DMS79 (cell line): ENCODE measurements at regions not wholly inside any gene's neighbourhood (a gene's known extent, or its start where the extent isn't known, plus 50 kb on each side); places are given as distances from the start of the nearest gene placed in this dataset.

Experiments
- DNase-seq: peaks from one replicate; lab custom pipeline; 2025; lab: John Stamatoyannopoulos, UW

DNA sequence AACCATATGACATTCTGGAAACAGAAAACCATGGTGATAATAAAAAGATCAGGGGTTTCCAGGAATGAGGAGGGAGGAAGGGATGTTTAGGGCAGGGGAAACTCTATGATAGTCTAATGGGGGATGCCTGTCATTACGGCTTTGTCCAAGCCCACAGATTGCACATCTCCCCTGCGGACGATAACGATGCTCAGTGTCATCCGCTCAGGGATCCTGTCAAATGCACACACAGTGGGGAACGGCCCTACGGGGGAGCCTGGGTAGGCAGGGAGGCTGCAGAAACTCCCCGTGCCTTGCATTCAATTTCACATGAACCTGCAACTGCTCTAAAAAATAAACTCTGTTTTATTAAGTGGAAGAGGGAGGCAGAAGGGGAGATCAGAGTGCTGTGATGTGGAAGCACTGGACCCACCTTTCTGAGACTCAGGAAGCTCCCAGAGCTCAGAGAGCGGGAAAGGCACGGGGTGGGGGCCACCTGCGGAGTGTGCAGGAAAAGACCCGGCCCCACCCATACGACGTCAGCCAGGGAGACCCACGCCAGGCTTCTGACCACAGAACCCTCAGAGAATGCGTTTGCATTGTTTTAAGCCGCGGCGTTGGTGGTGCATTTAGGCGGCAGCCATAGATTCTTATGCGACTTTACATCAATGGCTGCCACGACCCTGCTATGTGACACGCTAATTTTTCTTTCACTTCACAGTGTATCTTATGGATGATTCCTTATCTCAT, 543.5 kb downstream of the BRD1 start:
- DNase-seq, result no peak

DNA sequence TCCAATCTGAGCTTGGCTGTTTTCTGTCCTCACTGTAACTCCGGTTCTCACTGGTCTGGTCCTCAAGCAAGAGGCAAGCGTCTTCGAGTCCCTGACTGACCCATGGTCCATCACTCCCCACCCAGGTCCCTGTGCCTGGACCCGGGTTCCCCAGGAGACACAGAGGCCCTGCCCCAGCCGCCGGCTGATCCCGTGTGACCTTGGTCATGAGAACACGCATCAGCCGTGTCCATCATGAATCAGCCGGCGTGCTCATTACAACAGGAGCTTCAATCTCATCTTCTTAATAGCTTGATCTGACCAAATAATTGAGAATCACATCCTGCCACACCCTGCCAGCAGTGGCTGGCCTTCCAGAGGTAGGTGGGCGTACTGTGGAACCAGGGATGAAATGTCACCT, 545.1 kb downstream of the BRD1 start:
- DNase-seq, result no peak

DNA sequence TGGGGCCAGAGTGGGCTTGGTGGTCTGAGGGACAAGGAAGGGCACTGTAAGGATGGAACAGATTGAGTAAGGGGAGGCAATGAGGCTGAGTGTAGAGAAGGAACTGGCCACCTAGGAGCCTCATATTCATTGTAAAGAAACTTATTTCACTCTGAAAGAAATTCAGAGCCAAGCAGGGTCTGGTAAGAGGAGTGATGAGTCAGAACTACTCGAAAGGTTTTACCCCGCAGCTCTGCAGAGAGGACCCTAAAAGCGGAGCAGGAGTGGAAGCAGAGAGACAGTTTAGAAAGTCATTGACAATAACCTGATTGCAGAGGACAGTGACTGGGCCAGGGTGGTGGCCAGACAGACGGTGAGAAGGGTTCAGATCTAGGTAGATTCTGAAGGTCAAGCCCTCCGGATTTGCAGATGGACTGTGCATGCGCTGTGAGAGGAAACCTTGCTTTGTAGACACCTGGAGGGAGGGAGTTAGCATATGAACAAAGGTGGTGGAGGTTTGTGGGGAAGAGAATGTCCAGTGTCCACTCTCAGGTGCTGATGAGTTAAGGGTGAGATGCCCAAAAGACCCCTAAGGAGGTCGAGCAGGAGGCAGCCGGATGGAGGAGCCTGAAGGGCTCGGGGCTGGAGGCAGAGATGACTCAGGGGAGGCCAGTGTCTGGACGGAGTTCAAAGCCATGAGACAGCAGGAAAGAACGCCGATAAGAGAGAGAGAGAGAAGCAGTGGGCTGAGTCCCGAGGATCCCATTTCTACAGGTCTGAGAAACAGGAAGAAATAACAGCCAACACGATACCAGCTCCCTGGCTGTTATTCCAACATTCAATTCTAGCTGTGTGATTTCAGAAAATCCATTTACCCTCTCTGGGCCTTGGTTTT, 546.0 kb downstream of the BRD1 start:
- no peak for DNase-seq

DNA sequence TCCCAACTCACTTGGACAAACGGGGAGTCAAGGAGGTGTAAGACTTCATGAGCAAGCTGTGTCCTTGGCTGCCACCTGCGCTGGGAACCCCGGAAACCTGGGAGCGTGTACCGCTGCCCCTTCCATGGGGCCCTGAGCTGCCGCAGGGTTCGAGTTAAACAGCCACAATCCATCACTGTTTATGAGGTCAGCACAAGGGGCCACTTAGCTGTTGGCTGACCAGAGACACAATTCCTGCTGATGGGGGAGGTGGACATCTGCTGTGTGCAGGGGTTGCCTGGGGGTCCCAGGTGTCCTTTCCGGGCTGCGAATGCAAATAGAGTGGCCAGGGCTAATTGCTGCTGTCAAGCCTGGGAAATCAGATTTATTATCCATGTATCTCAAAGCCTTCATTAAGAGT, 549.3 kb downstream of the BRD1 start:
- DNase-seq, result no peak

DNA sequence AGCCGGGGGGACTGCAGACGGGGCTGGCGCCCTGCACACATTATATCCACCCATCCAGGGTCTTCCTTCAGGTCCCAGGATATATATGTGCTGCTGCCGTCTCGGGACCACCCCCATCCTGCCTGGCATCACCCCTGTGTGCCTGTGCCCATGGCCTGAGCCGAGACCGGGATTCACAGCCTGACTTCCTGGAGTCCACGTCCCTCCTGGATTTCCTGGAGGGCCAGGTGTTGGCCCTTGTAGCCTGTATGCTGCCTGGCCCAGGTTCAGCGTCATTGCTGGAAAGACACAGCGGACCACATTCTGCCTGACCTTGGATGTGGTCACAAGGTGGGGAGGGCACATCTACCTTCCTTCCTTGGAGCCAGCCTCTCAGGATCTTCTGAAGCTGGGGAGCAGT, 551.1 kb downstream of the BRD1 start:
- DNase-seq, result no peak

DNA sequence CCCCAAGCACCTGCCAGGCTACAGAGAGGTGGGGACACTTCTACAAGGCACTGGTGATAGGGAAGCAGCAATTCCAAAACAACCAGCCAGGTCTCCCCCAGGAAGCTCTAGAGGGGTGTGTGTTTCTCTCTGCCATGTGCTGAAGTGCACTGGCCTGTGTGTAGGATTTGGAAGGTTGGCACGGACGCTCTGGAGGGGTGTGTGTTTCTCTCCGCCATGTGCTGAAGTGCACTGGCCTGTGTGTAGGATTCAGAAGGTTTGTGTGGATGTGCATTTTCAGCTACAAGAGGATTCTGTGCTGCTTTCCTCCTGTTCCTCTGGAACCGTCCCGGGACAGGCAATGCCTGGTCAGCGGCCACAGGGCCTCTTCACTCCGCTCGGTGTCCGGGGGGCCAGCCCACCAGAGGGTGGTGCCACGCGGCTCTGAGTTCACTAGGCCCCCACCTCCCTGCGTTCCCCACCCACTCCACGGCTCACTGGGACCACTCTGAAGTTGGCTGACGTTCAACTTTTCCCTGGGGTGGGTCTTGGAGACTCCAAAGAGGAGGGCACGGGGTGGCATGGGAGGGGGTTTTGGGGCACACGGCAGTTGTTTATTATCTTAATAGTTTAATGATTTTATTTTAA, 552.8 kb downstream of the BRD1 start:
- no peak for DNase-seq

DNA sequence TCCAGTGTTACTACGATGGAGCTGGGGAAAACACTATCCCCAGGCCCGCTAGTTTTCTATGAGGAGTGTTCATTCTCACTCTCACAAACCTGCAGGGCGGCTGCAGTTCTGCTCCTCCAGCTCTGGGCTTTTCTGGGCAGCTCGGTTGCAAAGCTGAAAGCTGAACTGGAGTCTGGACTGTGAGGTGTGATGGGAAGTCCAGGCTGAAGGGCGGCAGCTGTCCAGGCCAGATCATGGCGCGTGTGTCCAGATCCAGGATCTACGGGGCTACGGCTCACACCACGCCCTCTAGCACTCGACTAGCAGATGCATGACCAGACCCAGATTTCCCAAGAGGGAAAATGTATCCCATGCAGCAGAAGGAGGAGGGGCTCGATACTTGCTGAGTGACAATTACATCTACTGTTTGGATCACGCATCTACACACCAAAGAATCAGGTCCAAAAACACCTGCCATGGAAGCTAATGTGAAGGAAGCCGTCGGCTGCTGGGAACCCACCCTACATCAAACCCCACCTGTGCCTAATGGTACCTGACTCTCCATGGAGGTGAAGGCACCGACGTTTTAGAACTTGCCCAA, 555.0 kb downstream of the BRD1 start:
- DNase-seq, result no peak

DNA sequence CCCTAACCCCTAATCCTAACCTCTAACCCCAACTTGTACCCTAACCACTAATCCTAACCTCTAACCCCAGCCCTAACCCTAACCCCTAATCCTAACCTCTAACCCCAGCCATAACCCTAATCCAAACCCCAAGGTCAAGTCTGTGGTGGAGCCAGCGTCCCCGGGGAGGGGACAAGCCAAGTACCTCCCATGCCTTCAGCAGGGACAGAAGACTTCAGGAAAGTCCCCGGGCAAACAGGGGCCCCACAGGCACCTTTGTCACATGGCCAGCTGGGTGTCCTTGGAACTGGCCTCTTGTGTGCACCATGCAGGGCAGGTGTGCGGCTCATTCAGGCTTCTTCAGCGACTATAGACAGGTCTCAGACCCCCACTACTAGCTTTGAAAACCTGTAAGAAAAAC, 555.8 kb downstream of the BRD1 start:
- DNase-seq, result no peak

DNA sequence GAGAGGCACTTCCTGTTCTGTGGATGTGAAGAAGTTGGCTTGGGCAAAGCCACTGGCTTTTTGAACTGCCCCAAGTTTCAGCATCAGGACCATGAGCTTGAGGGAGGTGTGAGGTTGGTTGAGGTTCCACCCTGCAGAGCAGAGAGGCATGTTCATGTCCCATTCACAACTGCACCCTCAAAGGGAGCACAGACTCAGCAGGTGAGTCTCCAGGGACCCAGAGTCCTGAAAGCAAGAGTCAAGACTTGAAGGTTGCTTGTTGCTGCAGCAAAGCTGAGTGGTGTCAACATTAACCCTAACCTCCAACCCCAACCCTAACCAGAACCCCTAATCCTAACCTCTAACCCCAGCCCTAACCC, 556.3 kb downstream of the BRD1 start:
- no peak for DNase-seq

DNA sequence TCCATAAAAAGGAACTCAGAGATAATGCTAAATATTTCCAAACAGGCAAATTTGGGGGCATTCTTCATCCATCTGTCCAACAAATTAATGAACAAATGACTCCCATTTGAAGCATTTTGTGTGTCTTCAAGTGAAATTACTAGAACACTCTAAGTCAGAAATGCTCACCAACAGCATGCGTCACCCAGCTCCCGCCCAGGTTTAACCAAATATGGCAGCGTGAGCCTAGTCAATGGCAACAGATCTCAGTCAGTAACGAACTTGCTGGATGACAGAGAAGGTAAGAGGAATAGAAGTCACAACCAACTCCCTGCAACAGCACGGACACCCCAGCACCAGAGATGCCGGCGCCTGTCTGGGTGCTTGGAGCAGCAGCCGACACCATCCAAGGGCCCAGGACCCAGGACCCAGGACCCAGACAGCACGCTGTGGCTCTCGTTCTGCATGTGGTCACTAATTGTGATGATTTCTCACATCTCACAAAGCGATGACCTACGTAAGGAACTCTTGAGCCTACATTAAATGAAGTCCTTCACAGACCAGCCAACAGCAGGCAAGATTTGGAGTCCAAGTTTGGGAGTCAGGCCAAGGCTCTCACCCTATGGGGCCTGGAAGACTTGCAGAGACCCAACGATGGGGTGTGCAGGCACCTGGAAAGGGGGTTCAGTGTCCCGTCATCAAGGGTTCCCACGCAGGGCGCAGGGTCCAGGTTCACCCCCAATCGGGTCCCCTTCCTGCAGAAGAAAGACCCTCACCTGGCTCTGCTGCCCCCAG, 556.9 kb downstream of the BRD1 start:
- no peak for DNase-seq

DNA sequence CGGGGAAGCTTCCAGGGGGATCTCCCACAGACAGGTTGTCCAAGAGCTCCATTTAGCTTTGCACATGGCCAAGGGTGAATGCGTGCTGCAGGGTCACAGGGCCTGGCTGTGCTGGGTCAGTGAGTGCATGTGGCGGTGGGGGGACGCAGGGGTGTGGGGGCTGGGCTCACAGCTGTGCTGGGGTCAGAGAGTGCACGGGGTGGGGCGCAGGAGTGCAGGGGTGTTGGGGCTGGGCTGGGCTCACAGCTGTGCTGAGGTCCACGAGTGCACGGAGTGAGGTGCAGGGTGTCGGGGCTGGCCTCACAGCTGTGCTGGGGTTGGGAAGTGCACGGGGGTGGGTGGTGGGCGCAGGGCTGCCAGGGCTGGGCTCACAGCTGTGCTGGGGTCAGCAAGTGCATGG, 557.7 kb downstream of the BRD1 start:
- DNase-seq, result no peak

DNA sequence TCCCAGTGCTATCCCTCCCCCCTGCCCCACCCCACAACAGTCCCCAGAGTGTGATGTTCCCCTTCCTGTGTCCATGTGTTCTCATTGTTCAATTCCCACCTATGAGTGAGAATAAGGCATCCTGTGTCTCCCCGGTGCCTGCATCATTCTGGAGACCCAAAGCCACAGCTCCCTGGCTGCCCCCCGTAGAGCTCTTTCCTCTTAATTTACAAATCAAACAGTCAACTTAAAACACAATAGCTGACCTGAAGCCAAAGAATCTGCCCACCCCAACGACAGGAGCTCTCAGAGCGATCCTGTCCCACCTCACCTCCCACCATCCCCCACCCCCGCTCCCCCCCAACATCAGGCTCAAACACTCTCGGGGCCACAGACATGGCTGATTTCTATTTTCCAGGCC, 558.3 kb downstream of the BRD1 start:
- DNase-seq, result no peak

DNA sequence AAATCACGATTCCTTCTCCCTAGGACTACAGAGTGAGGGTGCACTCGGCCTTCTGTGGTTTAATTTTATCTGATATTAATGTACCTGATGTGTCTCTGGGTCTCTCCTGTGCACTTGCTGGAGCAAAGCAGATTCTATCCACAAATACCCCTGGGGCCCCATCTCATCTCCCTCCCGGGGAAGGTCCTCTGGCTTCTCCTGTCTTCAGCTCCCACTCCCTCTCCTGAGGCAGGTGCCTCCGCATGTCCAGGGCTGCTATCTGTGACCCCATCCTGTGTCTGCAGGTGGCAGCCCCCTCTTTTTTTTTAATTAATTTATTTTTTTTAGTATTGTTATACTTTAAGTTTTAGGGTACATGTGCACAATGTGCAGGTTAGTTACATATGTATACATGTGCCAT, 558.7 kb downstream of the BRD1 start:
- DNase-seq, result no peak

DNA sequence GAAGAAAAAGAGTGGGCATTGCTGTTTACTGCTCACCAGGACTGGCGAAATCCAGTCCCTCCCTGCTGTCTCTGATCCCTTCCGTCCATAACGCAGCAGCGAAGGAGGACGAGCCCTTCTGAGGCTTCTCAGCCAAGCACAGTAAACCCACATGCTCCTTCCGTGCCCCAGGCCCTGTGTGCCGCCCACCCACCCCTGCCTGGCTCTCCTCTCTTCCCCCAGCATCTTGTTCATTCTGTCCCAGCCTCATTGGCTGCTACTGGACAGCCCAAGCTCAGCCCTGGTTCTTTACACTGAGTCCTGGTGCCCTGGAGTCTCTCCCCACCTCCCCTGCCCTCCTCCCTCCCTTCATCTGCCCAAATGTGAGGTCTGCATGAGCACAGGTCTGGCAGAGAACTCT, 559.7 kb downstream of the BRD1 start:
- no peak for DNase-seq

DNA sequence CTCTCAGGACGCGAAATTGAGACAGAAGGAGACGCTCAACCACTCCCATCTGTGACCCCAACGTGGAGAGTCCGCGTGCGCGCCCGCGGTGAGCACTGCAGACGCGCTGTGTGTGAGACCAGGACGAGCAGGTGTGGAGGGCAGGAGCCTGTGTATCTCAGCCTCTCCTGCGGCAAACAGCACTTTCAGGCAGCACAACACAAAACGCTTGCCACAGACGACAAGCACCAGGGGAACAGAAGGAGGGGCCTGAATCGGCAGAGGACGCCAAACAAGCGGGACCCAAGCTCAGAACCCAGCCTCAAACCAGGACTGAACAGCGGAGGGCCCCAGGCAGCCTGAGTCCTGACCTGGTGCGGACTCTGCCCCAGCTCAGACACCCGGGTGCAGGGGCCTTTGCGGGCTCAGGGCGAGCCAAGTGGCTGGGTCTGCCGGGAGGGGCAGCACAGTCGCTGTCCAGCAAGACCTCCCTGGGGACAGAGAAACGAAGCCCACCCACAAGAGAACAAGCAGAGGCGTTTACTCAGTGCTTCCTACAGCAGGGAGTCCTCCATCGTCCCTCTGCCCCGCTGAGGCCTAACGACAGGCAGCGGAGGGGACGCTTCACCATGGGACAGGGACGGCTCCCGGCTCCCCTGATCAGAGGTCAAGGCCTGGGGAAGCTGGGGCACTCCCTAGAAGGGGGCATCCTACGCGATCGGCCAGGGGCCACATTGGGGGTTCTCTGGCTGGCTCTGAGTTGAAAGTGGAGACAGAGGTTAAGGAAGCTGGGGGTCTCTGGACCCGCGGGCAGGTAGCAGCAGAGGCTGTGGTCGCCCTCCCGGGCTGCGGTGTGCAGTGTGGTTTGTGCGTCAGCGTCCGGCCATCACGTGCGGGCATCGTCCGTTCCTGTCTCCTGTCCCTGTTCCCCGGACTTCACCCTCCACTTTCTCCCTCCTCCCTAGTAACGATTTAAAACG, 560.8 kb downstream of the BRD1 start:
- no peak for DNase-seq

DNA sequence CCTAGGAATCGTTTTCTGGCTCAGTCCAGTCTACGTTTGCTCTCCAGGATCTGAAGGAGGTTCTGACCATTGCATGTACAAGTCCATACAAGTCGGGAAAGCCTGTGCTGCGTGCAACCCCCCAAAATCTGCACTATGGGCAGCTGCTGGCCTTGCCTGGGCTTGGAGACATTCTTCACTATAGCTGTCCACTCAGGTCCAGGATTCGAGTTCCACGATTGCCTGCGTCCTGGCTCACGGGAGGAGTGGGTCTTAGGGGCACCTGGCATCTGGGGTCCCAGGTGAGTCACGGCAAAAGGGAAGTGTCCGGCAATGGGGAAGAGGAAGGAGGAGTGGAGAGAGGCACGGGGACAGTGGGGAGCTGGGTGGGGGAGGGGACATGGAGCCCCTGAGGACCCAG, 563.0 kb downstream of the BRD1 start:
- DNase-seq, result no peak

DNA sequence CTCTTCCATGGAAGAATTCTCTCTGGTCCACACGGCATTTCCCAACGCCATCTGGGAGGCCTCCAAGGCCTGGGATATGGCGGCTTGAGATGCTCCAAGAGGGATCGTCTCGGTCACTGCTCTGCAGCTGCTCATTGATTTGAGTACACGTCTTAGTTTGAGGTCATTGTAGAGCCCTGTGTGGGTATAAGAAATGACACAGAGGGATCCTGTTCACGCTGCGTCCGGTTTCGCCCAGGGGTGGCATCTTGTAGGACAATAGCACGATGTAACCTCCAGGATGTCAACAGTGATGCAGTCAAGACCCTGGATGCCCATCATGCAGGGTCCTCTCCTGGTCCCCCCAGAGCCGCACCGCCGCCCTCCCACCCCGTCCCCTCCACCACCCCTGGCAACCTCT, 564.6 kb downstream of the BRD1 start:
- DNase-seq, result no peak

DNA sequence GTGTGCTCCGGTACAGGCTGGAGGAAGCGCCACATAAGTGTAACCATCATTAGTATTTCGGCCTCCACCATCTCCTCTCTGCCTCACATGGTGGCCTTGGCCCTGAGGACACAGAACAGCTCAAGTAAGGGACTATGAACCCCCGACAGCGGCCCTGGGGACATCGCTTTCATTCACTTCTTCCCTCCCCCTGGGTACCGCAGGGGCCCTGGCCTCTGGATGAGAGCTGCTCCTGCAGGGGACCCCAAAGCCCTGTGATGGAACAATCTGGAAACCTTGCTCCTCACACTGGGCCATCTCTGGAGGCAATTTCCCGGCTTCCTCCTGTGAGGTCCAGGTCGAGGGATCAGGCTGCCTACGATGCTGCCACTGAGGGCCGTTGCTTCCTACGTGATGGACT, 565.5 kb downstream of the BRD1 start:
- no peak for DNase-seq

DNA sequence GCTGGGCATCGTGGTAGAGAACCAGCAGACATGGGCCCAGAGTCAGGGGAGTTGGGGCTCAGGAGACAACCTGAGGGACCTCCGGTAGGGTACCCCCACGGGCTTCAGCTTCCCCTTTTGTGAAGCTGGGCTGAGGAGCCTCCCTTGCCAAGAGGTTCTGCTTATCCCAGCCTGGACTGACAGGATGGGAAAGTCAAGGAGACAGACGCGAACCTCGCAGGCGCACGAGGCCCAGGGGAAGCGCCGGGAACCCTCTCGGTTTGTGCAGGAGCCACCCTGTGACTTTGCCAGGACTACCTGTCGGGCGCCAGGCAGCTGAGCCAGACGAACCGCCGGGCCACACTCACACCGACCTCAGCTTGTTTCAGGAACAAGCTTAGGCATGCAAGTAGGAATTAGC, 566.1 kb downstream of the BRD1 start:
- no peak for DNase-seq

DNA sequence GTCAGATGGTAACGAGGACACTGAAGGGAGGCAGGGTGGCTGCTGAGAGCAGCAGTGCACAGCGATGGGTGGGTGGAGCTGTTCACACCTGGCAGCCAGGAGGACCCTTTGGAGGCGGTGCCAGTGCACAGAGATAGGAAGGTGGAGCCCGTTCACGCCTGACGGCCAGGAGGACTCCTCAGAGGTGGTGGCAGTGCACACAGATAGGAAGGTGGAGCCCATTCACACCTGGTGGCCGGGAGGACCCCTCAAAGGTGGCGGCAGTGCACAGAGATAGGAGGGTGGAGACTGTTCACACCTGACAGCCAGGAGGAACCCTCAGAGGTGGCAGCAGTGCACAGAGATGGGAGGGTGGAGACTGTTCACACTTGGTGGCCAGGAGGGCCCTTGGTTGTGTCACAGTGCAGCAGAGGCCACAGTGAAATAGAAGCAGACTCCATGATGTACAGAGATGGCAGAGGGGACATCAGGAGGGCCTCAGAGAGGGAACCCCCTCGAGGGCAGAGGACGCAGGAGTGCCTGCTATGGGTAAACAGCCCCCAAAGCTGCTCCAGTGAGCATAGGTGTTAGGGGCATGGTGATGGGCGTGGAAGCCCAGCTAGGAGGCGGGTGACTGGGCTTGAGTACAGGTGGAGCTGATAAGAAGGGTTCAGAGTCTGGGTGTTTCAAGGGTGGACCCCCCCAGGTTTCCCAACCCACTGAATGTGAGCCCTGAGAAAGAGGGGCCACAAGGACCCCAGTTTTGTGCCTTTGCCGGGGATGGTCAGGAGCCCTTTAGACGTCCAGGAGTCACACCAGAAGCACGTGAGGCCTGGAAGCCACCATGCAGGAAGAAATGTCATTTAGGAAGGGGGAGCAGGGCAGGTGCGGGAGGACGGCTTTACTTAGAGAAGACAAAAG, 566.7 kb downstream of the BRD1 start:
- no peak for DNase-seq
